ENCODE measurements at regions not wholly inside any gene's neighbourhood (a gene's known extent, or its start where the extent isn't known, plus 50 kb on each side); places are given as distances from the start of the nearest gene placed in this dataset.

DNA sequence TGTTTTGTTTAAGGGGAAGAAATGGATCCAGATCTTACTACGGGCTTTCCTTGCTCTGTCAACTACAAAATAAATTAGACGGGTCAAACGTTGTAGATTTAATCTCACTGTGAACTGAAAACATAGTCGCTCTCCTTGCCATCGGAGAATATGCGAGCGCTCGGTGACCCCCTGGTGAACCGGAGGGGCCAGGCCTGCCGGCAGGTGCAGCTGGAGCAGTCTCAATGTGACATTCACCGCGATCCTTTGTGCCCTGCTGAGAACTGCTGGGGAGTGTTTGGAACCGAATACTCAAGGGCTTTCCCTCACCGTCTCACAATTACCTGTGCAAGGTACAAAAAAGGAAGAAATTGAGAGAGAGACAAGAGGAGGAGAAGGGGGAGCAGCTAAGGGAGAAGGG, 174.1 kb upstream of the GPR26 start:
- Histone ChIP-seq H3K27ac (no peak overlapping the region), H3K9me3 (no peaks in the 10 kb centered on the region), H3K36me3 (no peaks in the 10 kb centered on the region), H3K4me3 (no peak overlapping the region), H3K27me3 (peaks cover 0 to 20% of the 10 kb centered on the region in 2 donors), H3K4me1 (peaks cover 0 to 7% (median under 1%) of the 10 kb centered on the region in 4 donors)
- intact Hi-C loops (cut with DNase I; ENCODE audit: low total_unique reads): no loop called here
- DNase-seq: no peak
- TF ChIP-seq, protein P1, sequence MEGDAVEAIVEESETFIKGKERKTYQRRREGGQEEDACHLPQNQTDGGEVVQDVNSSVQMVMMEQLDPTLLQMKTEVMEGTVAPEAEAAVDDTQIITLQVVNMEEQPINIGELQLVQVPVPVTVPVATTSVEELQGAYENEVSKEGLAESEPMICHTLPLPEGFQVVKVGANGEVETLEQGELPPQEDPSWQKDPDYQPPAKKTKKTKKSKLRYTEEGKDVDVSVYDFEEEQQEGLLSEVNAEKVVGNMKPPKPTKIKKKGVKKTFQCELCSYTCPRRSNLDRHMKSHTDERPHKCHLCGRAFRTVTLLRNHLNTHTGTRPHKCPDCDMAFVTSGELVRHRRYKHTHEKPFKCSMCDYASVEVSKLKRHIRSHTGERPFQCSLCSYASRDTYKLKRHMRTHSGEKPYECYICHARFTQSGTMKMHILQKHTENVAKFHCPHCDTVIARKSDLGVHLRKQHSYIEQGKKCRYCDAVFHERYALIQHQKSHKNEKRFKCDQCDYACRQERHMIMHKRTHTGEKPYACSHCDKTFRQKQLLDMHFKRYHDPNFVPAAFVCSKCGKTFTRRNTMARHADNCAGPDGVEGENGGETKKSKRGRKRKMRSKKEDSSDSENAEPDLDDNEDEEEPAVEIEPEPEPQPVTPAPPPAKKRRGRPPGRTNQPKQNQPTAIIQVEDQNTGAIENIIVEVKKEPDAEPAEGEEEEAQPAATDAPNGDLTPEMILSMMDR (IDR thresholded peaks at IDR 0.05): no peak

DNA sequence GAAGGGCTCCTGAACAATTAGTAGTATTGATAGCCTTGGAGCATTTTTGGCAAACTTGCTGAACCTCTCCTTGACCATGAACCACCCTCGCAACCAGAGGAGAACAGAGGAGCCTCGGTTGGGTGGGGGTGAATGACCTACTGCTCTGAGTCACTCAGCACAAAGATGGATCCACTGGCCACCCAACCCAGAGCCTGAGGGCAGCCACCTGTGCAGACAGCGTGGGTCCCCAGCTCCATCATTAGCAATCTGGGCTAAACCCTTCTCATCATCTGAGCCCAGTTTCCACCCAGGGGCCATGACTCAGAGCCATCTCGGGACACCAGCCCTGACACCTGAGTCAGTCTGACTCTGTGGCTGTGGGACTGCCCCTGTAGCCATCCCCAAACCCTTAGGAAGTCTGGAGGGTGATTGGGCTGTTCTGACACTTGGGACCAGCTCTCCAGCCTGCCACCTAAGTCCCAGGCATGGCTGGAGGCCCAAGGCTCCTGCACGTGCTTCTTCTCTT, 171.8 kb upstream of the GPR26 start:
- DNase-seq: no peak
- Histone ChIP-seq H3K36me3 (no peaks in the 10 kb centered on the region), H3K4me3 (no peak overlapping the region), H3K27ac (no peak overlapping the region), H3K4me1 (peaks cover 0 to 7% (median under 1%) of the 10 kb centered on the region in 4 donors), H3K9me3 (no peaks in the 10 kb centered on the region), H3K27me3 (peaks cover 0 to 17% of the 10 kb centered on the region in 2 donors)
- intact Hi-C loops (cut with DNase I; ENCODE audit: low total_unique reads): no loop called here
- TF ChIP-seq, protein P1 (IDR thresholded peaks at IDR 0.05): no peak

DNA sequence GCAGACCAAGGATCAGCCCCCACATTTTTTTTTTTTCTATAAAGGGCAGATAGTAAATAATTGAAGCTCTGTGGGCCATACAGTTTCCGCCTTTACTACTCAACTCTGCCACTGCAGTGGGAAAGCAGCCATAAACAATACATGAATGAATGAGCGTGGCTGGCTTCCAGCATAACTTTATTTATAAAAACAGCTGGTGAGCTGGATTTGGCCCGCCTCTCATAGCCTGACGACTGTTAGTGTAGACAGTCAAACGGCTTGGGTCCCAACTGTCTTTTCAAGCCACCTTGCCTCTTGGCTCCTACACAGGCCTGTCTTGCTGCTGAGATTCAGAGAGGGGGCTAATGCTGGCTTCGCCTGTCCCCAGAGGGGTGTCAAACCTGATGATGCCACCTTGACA, 169.8 kb upstream of the GPR26 start:
- H3K36me3 ChIP-seq: no peaks in the 10 kb centered on the region
- peaks cover 0 to 13% of the 10 kb centered on the region in 2 donors for H3K27me3 ChIP-seq
- intact Hi-C loops (cut with DNase I; ENCODE audit: low total_unique reads): no loop called here
- H3K27ac ChIP-seq: no peak overlapping the region
- H3K9me3 ChIP-seq: no peaks in the 10 kb centered on the region
- H3K4me3 ChIP-seq: no peak overlapping the region
- H3K4me1 ChIP-seq: peaks cover 0 to 7% (median under 1%) of the 10 kb centered on the region in 4 donors
- DNase-seq: no peak
- TF ChIP-seq, protein P1 (IDR thresholded peaks at IDR 0.05): no peak

DNA sequence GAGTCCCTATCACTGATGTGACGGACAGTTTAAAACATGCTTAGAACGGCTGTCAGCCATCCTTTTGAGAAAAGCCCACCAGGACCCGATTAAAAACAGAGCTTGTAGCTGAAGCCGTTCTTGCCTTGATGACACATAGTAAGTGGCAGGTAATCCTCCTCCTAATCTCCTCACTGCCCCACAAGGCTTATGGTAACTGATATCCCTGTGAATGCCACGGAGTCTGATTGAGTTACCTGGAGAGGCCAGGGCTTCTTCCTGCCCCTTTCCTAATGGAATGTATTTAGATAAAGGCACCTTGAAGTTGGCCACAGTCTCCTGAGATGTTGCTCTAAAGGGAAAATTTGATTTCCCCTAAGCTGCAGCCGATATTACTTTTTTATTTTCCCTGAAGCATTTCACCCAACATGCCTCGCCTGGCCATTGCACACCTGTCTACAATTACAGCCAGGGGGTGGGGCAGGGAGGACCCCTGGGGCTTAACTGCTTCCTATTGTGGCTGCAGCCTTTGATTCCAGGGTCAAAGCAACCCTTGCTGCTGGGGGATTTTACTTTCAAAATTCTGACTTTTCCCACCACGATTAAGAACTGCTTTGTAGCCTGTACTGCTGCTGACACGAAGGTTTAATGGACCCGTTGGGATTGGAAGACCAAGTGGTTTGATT, 169.0 kb upstream of the GPR26 start:
- no peaks in the 10 kb centered on the region for H3K36me3 ChIP-seq
- H3K9me3 ChIP-seq: no peaks in the 10 kb centered on the region
- intact Hi-C loops (cut with DNase I; ENCODE audit: low total_unique reads): no loop called here
- H3K27ac ChIP-seq: no peak overlapping the region
- peaks cover 0 to 11% of the 10 kb centered on the region in 2 donors for H3K27me3 ChIP-seq
- DNase-seq: no peak
- no peak overlapping the region for H3K4me3 ChIP-seq
- TF ChIP-seq, protein P1 (IDR thresholded peaks at IDR 0.05): no peak
- peaks cover 0 to 7% (median under 1%) of the 10 kb centered on the region in 4 donors for H3K4me1 ChIP-seq

DNA sequence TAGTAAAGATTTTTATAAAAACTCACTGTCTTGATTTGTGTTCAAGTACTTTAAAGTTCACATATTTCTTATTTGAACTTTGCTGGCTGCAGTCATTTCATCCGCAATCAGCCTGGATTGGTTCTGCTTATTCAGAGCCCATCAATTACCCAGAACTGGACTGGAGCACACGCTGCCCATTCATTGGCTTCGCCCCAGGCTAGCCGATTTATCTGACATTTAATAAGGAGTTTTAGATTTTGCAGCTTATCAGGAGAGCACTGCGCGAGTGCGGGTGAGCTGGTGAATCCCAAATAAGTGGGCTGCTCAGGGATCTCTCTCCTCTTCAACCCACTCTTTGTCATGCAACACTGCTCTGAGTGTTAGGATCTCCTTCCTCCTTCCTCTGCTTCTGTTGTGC, 166.0 kb upstream of the GPR26 start:
- intact Hi-C loops (cut with DNase I; ENCODE audit: low total_unique reads): no loop called here
- Histone ChIP-seq H3K4me1 (peaks cover 0 to 7% (median under 1%) of the 10 kb centered on the region in 4 donors), H3K27me3 (peaks cover 0 to 4% of the 10 kb centered on the region in 2 donors), H3K4me3 (no peak overlapping the region), H3K36me3 (no peaks in the 10 kb centered on the region), H3K27ac (no peak overlapping the region), H3K9me3 (no peaks in the 10 kb centered on the region)
- no peak for DNase-seq
- TF ChIP-seq, protein P1 (IDR thresholded peaks at IDR 0.05): no peak

Measured in tibial artery (tissue), 4 donors.